ENCODE measurements at regions not wholly inside any gene's neighbourhood (a gene's known extent, or its start where the extent isn't known, plus 50 kb on each side); places are given as distances from the start of the nearest gene placed in this dataset.

GRCh38 chr2:7904319-7904718 is 777.5 kb upstream of the ID2 start:
- Histone ChIP-seq H3K4me3 (no peak overlapping the region), H3K27ac (no peak overlapping the region), H3K4me1 (no peaks in the 10 kb centered on the region), H3K9me3 (no peaks in the 10 kb centered on the region), H3K27me3 (no peaks in the 10 kb centered on the region), H3K36me3 (no peaks in the 10 kb centered on the region)
- in situ Hi-C loops (cut with MboI; ENCODE audit: low sequenced_read_pairs in 4 of 4), result no loop called here
- ATAC-seq (no peak), DNase-seq (no peak)
- intact Hi-C loops (cut with DNase I; ENCODE audit: low total_unique reads), result no loop called here
- TF ChIP-seq POLR2A (IDR thresholded peaks at IDR 0.05) (no peak), CTCF (IDR thresholded peaks at IDR 0.05 in 4 of 5, conservative IDR thresholded peaks at IDR 0.05 in 1 of 5) (no peak)

- H3K4me3 ChIP-seq, result no peak overlapping the region
- H3K27me3 ChIP-seq, result no peaks in the 10 kb centered on the region
- ATAC-seq, result no peak
- in situ Hi-C loops (cut with MboI; ENCODE audit: low sequenced_read_pairs in 4 of 4), result no loop called here
- no peak overlapping the region for H3K27ac ChIP-seq
- TF ChIP-seq CTCF (IDR thresholded peaks at IDR 0.05 in 4 of 5, conservative IDR thresholded peaks at IDR 0.05 in 1 of 5), result no peak
- no peak for TF ChIP-seq POLR2A (IDR thresholded peaks at IDR 0.05)
- H3K4me1 ChIP-seq, result no peaks in the 10 kb centered on the region
- no peaks in the 10 kb centered on the region for H3K36me3 ChIP-seq
- DNase-seq, result no peak
- intact Hi-C loops (cut with DNase I; ENCODE audit: low total_unique reads), result no loop called here
- no peaks in the 10 kb centered on the region for H3K9me3 ChIP-seq
Observed at GRCh38 chr2:7905756-7906155, 776.1 kb upstream of the ID2 start.

- intact Hi-C loops (cut with DNase I; ENCODE audit: low total_unique reads), result no loop called here
Observed at GRCh38 chr2:7906431-7906830, 775.4 kb upstream of the ID2 start.

GRCh38 chr2:7907041-7907440 is 774.8 kb upstream of the ID2 start:
- in situ Hi-C loops (cut with MboI; ENCODE audit: low sequenced_read_pairs in 4 of 4), result no loop called here

More at GRCh38 chr2:7906431-7906830, 775.4 kb upstream of the ID2 start:
- ATAC-seq, result no peak
- Histone ChIP-seq H3K36me3 (no peaks in the 10 kb centered on the region), H3K9me3 (no peaks in the 10 kb centered on the region), H3K4me3 (no peak overlapping the region), H3K4me1 (no peaks in the 10 kb centered on the region), H3K27me3 (no peaks in the 10 kb centered on the region), H3K27ac (no peak overlapping the region)
- in situ Hi-C loops (cut with MboI; ENCODE audit: low sequenced_read_pairs in 4 of 4), result no loop called here
- TF ChIP-seq POLR2A (IDR thresholded peaks at IDR 0.05) (no peak), CTCF (IDR thresholded peaks at IDR 0.05 in 4 of 5, conservative IDR thresholded peaks at IDR 0.05 in 1 of 5) (no peak)
- DNase-seq, result no peak

More at GRCh38 chr2:7907041-7907440, 774.8 kb upstream of the ID2 start:
- no peak for DNase-seq
- H3K36me3 ChIP-seq, result no peaks in the 10 kb centered on the region
- intact Hi-C loops (cut with DNase I; ENCODE audit: low total_unique reads), result no loop called here
- ATAC-seq, result no peak
- no peak overlapping the region for H3K27ac ChIP-seq
- H3K4me1 ChIP-seq, result no peaks in the 10 kb centered on the region
- H3K4me3 ChIP-seq, result no peak overlapping the region
- TF ChIP-seq CTCF (IDR thresholded peaks at IDR 0.05 in 4 of 5, conservative IDR thresholded peaks at IDR 0.05 in 1 of 5) (no peak), POLR2A (IDR thresholded peaks at IDR 0.05) (no peak)
- H3K27me3 ChIP-seq, result no peaks in the 10 kb centered on the region
- no peaks in the 10 kb centered on the region for H3K9me3 ChIP-seq
